CD14-positive monocyte (primary cell): ENCODE measurements at regions not wholly inside any gene's neighbourhood (a gene's known extent, or its start where the extent isn't known, plus 50 kb on each side); places are given as distances from the start of the nearest gene placed in this dataset.
A peak's percentile ranks its signal among the peaks of the same experiment; 100 is the strongest.

ENCODE experiments used
- DNase-seq, 3 donors: peaks; one replicate each; pipeline ENCODE4 v3.0.0-alpha.2; 2011 to 2022
- H2AFZ ChIP-seq: 2 replicates; pipeline ENCODE4 v1.6.0; 2012; ENCODE audit warnings: mild to moderate bottlenecking, low read depth, low read length, inconsistent platforms; ENCODE audit not compliant: insufficient read depth, poor library complexity, severe bottlenecking
- H3K27ac ChIP-seq, 2 donors: 1 replicate in 1 of 2; 2 replicates in 1 of 2; pipeline ENCODE4 v1.5.1; 2012 to 2013; ENCODE audit warnings: low read length in 2 of 2, control low read depth in 1 of 2, inconsistent platforms in 1 of 2, low read depth in 1 of 2, mild to moderate bottlenecking in 1 of 2
- H3K27me3 ChIP-seq, 2 donors: one replicate each; pipeline versions ENCODE4 v1.6.0 to v1.6.1; 2011 to 2013; ENCODE audit warnings: low read length in 2 of 2; ENCODE audit not compliant: control insufficient read depth in 2 of 2, insufficient read depth in 2 of 2
- H3K36me3 ChIP-seq, 2 donors: replicated peaks in 1 of 2; 1 replicate in 1 of 2; 2 replicates in 1 of 2; pipeline versions ENCODE4 v1.5.1 to v1.6.1; 2012 to 2013; ENCODE audit warnings: low read length in 2 of 2, control low read depth in 1 of 2, inconsistent platforms in 1 of 2, mild to moderate bottlenecking in 1 of 2; ENCODE audit not compliant: insufficient read depth in 2 of 2, control insufficient read depth in 1 of 2
- H3K4me1 ChIP-seq, 2 donors: 1 replicate in 1 of 2; 2 replicates in 1 of 2; pipeline versions ENCODE4 v1.5.1 to v1.6.1; 2012 to 2013; ENCODE audit warnings: low read length in 2 of 2, control low read depth in 1 of 2, inconsistent platforms in 1 of 2, mild to moderate bottlenecking in 1 of 2, moderate library complexity in 1 of 2; ENCODE audit not compliant: insufficient read depth in 2 of 2, control insufficient read depth in 1 of 2
- H3K4me2 ChIP-seq: replicated peaks from 2 replicates; pipeline ENCODE3; 2012; ENCODE audit warnings: low read length, moderate library complexity, mild to moderate bottlenecking; ENCODE audit not compliant: poor library complexity, severe bottlenecking; ENCODE audit errors: extremely low read depth
- H3K4me3 ChIP-seq, 3 experiments: fragments of 200-600 bp in 1 of 3; sonication (generic) in 1 of 3; replicated peaks in 1 of 3; 1 replicate in 2 of 3; 2 replicates in 1 of 3; pipeline ENCODE4 v1.5.1; 2011 to 2013; ENCODE audit warnings: low read length in 3 of 3, mild to moderate bottlenecking in 3 of 3, control low read depth in 2 of 3, low read depth in 2 of 3, inconsistent platforms in 1 of 3, moderate library complexity in 1 of 3
- H3K79me2 ChIP-seq: 2 replicates; pipeline ENCODE4 v1.6.0; 2012; ENCODE audit warnings: mild to moderate bottlenecking, control low read depth, inconsistent platforms, low read length, moderate library complexity; ENCODE audit not compliant: insufficient read depth
- H3K9ac ChIP-seq: 2 replicates; pipeline ENCODE4 v1.6.0; 2017; ENCODE audit warnings: low read length, mild to moderate bottlenecking; ENCODE audit not compliant: insufficient read depth, poor library complexity, severe bottlenecking
- H3K9me3 ChIP-seq, 2 donors: replicated peaks in 1 of 2; 1 replicate in 1 of 2; 2 replicates in 1 of 2; pipeline versions ENCODE4 v1.5.1 to v1.6.1; 2012 to 2013; ENCODE audit warnings: low read length in 2 of 2, control low read depth in 1 of 2; ENCODE audit not compliant: control insufficient read depth in 1 of 2, insufficient read depth in 1 of 2
- H4K20me1 ChIP-seq: 2 replicates; pipeline ENCODE4 v1.6.0; 2012; ENCODE audit warnings: mild to moderate bottlenecking, low read length, control low read depth, moderate library complexity; ENCODE audit not compliant: insufficient read depth
- H3K27ac Mint-ChIP-seq, 7 donors: one replicate each; pipeline ENCODE4 v1.8.0; 2020; ENCODE audit warnings: mild to moderate bottlenecking in 7 of 7, mixed read lengths in 7 of 7, moderate library complexity in 6 of 7, inconsistent platforms in 2 of 7
- H3K27me3 Mint-ChIP-seq, 3 donors: one replicate each; pipeline ENCODE4 v1.8.0; 2021 to 2022; ENCODE audit warnings: low read depth in 3 of 3, mild to moderate bottlenecking in 3 of 3, mixed read lengths in 3 of 3, moderate library complexity in 3 of 3, inconsistent platforms in 1 of 3
- H3K36me3 Mint-ChIP-seq, 2 donors: one replicate each; pipeline ENCODE4 v1.8.0; 2020; ENCODE audit warnings: mixed read lengths in 2 of 2, inconsistent platforms in 1 of 2, mild to moderate bottlenecking in 1 of 2
- H3K4me1 Mint-ChIP-seq: one replicate; pipeline ENCODE4 v1.8.0; 2020; ENCODE audit warnings: mild to moderate bottlenecking, mixed read lengths
- H3K4me3 Mint-ChIP-seq, 2 donors: one replicate each; pipeline ENCODE4 v1.8.0; 2020; ENCODE audit warnings: mild to moderate bottlenecking in 2 of 2, mixed read lengths in 2 of 2, moderate library complexity in 1 of 2
- H3K9me3 Mint-ChIP-seq, 7 donors: one replicate each; pipeline ENCODE4 v1.8.0; 2020 to 2022; ENCODE audit warnings: mixed read lengths in 7 of 7, mild to moderate bottlenecking in 6 of 7, moderate library complexity in 6 of 7, inconsistent platforms in 2 of 7
- CTCF ChIP-seq: fragments of 200-600 bp; IDR thresholded peaks from one replicate; pipeline ENCODE4 v1.8.0; 2022; ENCODE audit warnings: antibody characterized with exemption, mild to moderate bottlenecking
- WGBS: methylation state at CpG from one replicate; pipeline ENCODE4 v1.1.5; 2013; ENCODE audit warnings: missing lambda C conversion rate; ENCODE audit not compliant: insufficient coverage; 5-methylcytosine and 5-hydroxymethylcytosine counted together
- intact Hi-C, 2 donors: fragments of 100-400 bp; cut with micrococcal nuclease; formaldehyde crosslinking; loops; one replicate each; pipeline versions ENCODE4 v1.15.0 to v1.15.1; 2023

- H3K4me3 Mint-ChIP-seq: no peak overlapping the region
- H3K36me3 ChIP-seq: no peaks in the 10 kb centered on the region
- no peaks in the 10 kb centered on the region for H3K79me2 ChIP-seq
- no peaks in the 10 kb centered on the region for H3K4me1 ChIP-seq
- 97% methylated on average over 10 of the region's 11 CpGs for WGBS
- no peak for TF ChIP-seq CTCF
- H3K27me3 Mint-ChIP-seq: no peaks in the 10 kb centered on the region
- H3K36me3 Mint-ChIP-seq: no peaks in the 10 kb centered on the region
- H3K4me3 ChIP-seq: no peak overlapping the region
- no peaks in the 10 kb centered on the region for H3K9me3 ChIP-seq
- peaks cover 7% of the 10 kb centered on the region for H3K4me1 Mint-ChIP-seq
- peaks cover 0 to 4% (median 0%) of the 10 kb centered on the region in 7 donors for H3K9me3 Mint-ChIP-seq
- no peak overlapping the region for H3K4me2 ChIP-seq
- intact Hi-C loops: no loop called here
- H3K27me3 ChIP-seq: no peaks in the 10 kb centered on the region
- no peak overlapping the region for H3K27ac ChIP-seq
- no peaks in the 10 kb centered on the region for H4K20me1 ChIP-seq
- no peak for DNase-seq
- H3K27ac Mint-ChIP-seq: no peak overlapping the region
- no peak overlapping the region for H2AFZ ChIP-seq
- no peak overlapping the region for H3K9ac ChIP-seq
Measured at GRCh38 chr10:110437761-110438341, 59.9 kb upstream of the DUSP5 start.

GRCh38 chr10:110442746-110443145 is 55.0 kb upstream of the DUSP5 start:
- H2AFZ ChIP-seq: no peak overlapping the region
- H3K4me2 ChIP-seq: no peak overlapping the region
- intact Hi-C loops: no loop called here
- TF ChIP-seq CTCF: no peak
- no peaks in the 10 kb centered on the region for H3K79me2 ChIP-seq
- H3K9me3 ChIP-seq: no peaks in the 10 kb centered on the region
- H3K27ac ChIP-seq: no peak overlapping the region
- 93% methylated on average over 3 of the region's 4 CpGs for WGBS
- H3K27me3 ChIP-seq: no peaks in the 10 kb centered on the region
- Mint-ChIP-seq H3K36me3 (no peaks in the 10 kb centered on the region), H3K4me1 (peaks cover 23% of the 10 kb centered on the region), H3K4me3 (no peak overlapping the region), H3K27me3 (peaks cover 2 to 3% (median 2%) of the 10 kb centered on the region in 3 donors), H3K9me3 (no peaks in the 10 kb centered on the region), H3K27ac (peak overlapping the region in 1 of 7 donors; percentile 46)
- H3K4me1 ChIP-seq: peaks cover 11 to 15% of the 10 kb centered on the region in 2 donors
- no peaks in the 10 kb centered on the region for H4K20me1 ChIP-seq
- no peak for DNase-seq
- no peak overlapping the region for H3K9ac ChIP-seq
- no peak overlapping the region for H3K4me3 ChIP-seq
- no peaks in the 10 kb centered on the region for H3K36me3 ChIP-seq
